Stimulated activated CD8-positive, alpha-beta memory T cell treated with anti-CD3 and anti-CD28 coated beads, Interleukin-15, amount 100 ng/mL, for 4 hours (primary cell): ENCODE measurements at regions not wholly inside any gene's neighbourhood (a gene's known extent, or its start where the extent isn't known, plus 50 kb on each side); places are given as distances from the start of the nearest gene placed in this dataset.

Experiments
- DNase-seq, 2 donors: peaks; one replicate each; pipeline ENCODE4 v3.0.0-alpha.2; 2020; ENCODE audit warnings: low read depth in 2 of 2

DNA sequence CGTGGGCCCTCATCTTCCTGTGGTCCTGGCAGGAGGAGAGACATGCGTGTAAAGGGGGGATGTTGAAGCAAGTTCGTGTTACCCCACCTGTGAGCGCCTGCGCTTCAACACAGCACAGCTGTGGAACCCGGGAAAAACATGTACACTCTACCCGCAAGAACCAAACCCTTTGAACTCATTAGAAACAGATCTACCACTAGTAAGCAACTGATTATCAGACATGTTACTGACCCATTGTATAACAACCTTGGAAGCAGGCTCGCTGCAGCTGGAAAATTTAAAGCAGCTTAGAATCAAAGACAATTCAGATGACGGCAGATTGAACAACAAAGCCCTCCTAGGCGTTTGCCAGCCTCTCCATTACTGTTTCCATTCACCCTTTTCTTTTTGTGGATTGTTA lies 771.7 kb upstream of the SALL3 start:
- no peak for DNase-seq

DNA sequence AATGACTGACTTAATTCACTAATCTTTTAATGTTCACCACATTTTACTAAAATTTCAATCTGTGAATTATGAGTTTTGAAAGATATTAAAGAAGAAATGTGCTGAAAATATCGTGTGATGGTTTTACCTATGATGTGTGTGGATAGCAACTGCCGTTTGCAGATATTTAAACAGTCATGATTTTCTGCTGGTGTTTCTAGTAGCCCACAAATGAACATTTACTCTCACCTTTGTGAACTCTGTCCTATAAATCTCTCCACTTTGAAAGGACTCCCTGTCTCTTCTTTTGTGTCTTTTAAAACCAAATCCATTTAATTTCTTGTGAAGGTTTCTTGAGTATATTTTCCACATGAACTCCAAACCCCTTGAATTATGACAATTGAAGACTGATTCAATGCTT lies 771.2 kb upstream of the SALL3 start:
- DNase-seq, result no peak

DNA sequence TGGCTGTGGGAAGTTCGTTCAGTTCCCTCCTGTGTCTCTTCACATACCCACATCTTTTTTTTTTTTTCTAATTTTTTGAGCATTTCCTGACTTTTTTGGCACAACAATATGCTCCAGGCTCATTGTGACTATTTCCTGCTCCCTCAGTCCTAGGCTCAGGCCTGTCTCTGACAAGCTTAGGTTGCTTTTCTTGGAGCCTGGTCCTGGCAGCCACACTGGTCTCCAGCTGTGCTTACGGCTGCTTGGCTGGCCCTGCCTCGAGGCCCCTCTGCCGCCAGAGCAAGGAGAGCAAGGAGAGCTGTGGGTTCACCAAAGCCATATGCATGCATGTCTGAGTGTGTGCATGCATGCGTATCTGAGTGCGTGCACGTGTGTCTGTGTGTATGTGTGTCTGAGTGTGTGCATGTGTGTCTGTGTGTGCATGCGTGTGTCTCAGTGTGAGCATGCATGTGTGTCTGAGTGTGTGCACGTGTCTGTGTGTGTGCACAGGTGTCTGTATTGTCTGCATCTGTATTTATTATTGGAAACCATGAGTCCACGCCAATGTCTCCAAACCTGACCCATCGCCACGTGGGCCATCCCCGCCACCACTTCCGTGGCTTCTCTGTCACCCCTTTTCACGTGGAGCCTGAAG lies 766.1 kb upstream of the SALL3 start:
- no peak for DNase-seq

DNA sequence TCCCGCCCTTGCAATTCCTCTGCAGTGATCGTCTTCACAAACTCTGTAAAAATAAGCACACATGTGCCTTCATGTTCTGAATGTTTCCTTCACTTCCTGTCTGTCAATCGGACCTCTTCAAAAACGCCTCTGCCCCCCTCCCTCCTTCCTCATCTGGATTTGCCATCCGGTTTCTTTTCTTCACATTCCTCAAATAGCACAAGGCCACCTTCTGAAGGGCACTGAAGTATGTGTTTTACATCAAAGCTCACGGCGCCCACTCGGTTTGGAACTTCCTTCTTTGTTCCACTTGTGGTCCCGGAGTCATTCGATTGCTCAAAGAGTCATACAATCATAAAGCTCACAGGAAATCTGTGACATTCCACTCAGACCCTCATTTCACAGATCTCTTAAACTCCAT lies 758.1 kb upstream of the SALL3 start:
- no peak for DNase-seq

DNA sequence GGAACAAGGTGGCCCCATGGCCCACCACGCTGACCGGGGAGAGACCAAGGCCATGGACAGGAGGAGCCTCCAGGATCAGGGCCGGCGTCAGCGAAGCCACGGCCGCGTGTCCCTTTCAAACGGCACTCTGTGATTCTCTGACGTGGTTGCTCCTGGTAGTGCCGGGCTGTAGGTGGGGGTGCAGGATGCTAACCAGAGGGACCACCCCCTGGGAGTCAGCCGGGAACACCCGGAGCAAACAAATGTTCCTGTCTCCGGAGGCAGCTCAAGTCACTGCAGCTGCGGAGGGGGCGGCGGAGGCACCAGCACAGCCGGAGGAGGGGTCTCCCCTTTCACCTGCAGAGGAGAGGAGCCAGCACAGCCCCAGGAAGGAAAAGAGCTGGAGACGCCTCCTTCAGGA lies 750.6 kb upstream of the SALL3 start:
- DNase-seq, result no peak

DNA sequence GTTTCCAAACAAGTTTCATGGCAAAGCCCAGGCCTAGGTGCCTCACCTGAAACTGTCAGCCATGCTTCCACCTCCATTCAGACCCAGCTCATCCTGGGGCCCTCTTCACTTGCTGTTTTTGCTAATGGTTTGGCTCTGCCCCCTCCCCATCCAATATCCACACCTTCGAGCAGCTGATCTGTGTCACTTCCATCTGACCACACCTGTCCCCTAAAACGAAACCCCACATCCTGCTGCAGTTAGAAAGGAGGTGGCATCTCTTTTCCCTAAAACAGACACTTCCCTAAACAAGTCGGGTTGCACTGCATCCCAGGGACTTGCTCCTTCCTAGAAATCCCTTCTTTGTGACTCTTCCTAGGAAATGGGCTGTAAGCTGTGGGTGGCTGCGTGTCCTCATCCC lies 748.7 kb upstream of the SALL3 start:
- no peak for DNase-seq

DNA sequence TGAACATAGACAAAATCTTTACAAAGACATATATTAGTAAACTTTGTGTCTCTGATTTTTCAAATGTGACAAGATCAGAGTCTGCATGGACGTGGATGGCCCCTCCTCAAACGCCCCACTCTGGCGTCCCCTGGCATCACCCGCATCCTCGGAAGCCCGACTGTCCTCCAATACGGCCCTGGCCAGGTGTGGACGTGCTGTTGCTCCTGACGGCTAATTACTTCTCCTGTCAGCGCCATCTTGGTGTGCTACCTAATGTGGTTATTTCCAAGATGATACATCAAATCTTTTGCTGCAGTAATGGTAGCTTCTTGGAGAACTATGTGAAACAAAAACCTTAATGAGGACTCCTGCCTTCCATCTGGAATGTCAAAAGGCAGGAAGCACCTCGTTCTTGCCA lies 747.4 kb upstream of the SALL3 start:
- DNase-seq, result no peak

DNA sequence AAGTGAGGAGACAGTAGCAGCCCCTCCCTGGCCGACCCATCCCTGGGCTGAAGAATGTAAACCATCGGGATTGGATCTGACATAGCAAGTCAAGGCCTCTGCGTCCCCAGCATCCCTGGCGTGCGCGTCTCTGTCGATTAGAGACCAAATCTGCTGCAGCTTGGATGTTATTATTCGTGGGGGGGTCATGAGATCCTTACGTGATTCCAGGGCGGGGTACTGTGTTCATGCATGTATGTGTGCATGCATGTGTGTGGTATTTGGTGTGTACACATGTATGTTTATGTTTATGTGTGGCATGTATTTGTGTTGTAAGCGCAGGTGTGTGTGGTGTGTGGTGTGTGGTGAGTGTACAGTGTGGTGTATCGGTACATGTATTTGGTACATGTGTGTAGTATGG lies 741.8 kb upstream of the SALL3 start:
- no peak for DNase-seq

DNA sequence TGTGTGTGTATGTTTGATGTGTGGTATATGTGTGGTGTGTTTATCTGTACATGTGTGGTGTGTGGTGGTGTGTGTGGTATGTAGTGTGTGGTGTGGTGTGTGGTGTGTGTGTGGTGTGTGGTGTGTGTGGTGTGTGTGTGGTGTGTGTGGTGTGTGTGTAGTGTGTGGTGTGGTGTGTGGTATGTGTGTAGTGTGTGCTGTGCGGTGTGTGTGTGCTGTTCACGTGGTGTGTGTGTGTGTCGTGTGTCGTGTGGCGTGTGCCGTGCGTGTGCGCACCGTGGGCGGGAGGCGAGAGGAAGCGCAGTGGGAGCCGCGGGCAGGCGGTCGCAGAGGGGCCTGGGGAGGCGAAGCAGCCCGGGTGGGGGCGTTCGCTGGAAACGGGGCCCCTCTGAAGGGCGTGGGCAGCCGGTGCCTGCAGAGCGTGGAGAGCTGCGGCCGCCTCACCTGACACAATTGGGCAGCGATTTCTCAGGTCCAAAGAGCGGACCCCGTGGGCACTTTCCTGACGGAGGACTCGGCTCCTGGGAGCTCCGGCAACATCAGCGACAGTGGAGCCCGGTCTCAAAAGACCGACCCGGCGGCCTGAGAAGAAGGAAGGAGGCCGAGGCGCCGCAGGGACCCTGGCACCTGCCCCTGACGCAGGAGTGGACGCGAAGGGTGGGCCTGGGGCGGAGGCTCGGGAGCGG lies 741.1 kb upstream of the SALL3 start:
- no peak for DNase-seq

DNA sequence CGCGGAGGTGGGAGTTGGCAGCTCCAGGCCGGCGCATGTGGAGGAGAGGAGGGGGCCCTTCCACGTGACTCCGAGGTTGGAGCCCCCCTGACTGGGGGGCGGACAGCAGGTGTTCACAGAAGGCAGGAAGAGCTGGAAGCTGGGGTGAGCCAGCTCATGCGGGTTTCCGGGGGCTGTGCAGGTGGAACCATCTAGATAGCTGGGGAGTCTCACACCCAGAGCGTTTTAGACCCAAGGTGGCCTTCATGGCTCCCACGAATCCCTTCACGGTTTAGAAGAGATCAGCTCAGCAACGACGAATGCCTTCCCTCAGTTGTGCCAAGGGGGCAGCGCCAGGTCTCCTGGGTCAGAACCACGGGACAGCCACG lies 740.5 kb upstream of the SALL3 start:
- DNase-seq, result no peak

DNA sequence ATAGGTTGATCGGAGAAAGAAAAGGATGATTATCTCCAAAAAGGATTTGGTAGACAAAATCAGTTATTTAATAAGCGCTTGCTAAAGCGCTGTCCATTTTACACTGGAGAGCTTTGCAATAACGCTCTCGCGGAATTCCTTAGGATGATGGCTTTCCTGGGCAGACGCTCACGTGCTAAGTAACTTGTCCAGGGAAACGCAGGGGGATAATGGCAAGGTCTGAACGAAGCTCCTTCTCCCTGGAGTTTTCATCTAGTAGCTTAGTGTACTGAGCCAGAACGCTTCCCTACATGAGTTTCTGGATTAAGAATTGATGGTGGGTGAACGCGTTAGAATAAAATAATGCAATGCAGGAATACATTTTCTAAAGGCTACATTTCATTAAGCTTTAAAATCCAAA lies 739.5 kb upstream of the SALL3 start:
- no peak for DNase-seq

DNA sequence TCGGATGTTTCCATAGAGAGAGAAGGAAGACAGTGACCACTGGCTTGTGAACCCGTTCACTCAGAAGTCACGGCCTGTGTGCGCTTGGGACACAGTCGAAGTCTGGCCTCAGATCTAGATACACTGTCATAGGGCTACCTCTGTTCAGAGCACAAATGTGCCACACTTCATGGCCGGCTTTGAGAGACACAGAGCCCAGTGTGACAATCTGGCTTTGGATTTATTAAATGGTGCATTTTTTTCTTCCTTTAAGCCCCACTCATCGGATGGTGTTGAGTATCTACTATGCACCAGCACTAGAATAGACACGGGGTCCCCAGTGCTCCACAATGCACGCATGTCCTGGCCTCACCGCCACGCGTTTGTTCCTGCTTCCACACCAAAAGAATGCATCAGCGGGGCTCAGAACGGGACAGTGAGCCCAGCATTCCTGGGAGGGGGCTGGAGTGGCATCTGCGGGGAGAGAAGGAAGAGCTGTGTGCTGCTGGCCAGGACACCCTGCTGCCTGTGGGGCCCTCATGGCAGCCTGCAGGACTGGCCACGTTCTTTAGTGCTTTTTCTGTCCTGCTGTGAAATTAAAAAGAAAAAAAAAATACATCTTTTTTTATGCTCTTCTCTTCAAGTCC lies 738.9 kb upstream of the SALL3 start:
- no peak for DNase-seq

DNA sequence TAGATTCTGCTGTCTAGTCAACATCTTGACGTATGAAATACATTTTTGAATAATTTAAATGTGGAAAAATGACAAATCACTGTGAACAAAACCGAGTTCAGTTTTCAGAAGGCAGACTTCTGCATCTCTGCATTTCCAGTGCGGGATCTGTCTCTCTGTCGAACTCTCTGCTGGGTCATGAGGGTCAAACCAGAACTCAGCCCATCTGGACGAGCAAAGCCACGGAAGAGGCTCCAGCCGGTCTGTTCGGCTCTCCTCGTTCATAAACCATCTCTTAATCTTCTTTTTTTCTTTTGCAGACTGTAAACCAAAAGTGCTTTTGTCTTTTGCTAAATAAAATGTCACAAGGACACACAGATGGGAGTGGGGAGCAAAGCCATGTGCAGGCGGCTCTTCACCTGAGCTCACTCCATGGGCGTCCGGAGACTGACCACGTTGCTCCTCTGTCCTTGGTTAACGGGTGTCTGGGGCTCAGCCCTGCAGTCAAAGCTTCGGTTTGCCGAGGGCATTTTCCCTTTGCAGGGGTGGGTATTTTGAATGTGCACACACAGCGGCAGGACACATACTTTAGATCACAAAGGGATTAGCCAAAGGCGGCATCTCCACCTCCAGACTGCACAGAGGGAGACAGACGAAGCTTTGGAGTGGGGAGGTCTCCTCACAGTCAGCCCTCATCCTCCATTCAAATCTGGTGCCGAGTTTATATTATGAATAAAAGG lies 737.9 kb upstream of the SALL3 start:
- no peak for DNase-seq

DNA sequence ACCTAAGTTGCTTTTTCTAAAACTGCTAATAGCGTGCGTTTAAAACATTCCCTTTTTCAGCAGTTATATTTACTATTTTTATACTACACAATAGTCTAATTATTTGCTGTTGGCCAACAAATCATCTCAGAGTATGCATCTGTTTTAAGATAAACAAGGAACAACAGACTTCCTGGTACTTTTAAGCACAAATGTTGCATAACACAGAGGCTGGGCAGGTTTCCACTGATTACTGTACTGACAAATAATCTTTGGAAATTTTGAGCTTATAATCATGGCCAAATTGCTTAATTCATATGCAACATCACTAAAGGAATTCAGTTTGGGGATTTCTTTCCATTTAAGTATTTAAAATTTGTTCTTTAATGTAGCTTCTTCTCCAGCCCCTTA lies 737.4 kb upstream of the SALL3 start:
- no peak for DNase-seq

DNA sequence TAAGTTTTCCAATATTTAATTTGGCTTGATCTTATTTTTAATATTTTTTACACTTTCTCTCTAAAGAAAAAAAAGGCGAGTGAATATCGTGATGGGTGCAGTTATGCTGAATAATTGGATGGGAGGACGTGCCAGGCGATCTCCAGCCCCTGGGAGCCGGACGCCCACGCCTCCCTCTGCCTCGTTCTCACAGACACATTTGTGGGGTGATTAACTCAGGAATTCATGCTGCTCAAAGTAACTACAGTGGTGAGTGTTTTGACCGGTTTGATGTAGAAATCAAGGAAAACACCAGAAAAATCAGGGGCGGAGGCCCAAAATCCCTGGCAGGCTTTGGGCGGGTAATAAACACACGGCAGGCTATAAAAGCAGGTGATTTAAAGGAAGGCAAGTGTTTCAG lies 736.8 kb upstream of the SALL3 start:
- no peak for DNase-seq

DNA sequence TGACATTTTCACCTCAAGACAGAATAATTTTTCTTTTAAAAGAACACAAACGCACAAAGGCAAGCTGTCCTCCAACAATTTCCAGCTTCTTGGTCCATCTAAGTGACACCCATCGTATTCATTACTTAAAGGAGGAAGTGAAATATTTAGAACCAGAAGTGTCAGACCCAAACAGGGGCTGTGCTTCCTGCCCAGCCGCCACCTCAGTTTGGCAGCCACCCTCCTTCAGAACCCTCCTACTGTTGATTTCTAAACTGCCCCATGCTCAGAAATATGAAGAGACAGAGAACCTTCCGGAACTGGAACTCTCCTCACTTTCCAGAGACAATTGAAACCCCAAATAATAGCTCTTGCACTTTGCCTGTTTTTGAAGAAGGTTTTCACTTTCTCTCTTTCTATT lies 734.8 kb upstream of the SALL3 start:
- no peak for DNase-seq

DNA sequence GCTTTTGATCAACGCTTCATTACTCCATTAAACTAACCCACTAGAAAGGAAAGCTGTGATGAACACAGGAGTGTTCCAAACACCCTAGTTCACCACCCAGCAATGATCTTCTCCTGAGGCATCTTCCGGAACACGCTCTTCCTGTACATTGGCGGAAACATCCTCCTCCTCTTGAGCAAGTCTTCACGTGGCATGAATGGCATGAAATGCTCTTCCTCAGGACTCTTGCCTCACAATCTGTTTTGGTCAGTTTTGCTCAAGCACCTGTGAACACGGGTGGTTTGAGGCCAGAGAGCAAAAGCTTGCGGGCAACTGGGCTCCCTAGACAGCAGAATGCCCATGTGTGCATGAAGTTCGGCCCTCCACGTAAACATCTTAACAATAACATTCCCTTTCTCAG lies 734.2 kb upstream of the SALL3 start:
- DNase-seq, result no peak

DNA sequence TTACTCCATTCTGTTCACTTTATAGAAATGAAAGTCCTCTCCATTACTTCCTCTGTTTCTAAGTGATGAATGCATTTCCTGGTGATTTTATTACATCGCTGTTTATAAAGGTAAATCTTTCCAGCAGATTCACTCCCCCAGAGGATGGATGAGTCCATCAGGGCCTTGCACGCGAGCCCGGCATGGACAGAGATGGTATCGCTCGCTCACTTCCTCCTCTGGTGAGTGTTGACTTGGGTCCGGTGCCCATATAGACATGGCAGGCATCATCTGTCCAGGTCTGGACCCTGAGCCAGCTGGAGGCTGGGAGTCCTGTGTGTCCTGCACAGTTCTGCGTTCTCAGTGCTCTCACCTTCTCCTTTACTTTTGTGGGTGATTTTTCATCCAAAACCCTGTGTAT lies 733.6 kb upstream of the SALL3 start:
- no peak for DNase-seq

DNA sequence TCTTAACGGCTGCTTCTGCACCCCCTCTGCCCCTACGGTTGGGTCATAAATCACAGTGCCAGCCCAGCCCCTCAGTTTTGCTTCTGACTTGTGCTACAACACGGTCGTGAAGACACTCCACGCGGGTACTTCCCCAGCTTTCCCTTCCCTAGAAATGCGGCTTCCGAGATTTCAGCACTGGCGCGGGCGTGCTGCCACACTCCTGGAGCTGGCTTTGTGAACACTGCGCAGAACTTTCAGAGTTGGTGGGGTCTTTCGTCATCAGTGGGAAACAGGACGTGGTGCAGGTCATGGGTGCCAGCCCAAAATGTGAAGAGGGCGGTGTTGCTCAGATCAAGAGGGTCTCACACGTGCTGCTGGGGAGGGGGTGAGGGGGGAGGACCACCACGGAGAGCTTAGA lies 733.0 kb upstream of the SALL3 start:
- no peak for DNase-seq

DNA sequence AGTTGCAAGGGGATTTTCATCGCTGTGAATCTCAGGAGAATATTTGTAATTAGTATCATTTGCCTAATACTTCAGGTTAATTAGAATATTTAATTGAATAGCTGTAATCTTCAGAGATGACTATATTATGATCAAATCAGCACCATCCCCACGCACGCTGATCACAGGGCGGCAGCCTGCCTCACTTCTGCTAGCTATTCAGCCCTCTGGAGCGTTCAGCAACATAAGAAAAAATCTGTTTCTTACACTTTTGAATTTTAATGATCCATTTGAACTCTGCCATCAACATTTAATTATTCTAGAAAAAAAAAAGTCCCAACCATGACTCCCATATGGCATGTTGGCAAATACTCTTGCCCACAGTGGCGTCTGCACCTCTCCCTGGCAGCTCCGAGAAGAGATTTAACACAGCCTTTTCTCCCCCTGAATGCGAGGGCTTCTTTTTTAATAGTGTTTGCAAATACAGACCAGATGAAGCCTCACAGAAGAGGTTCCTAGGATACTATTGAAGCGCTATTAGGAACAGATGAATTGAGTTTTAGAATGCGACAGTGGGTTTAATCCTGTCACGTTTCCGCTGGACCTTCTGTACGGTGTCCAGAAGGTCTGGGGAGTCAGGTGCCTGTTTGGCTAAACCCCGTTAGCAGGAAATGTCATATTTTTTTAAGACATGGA lies 731.9 kb upstream of the SALL3 start:
- no peak for DNase-seq

DNA sequence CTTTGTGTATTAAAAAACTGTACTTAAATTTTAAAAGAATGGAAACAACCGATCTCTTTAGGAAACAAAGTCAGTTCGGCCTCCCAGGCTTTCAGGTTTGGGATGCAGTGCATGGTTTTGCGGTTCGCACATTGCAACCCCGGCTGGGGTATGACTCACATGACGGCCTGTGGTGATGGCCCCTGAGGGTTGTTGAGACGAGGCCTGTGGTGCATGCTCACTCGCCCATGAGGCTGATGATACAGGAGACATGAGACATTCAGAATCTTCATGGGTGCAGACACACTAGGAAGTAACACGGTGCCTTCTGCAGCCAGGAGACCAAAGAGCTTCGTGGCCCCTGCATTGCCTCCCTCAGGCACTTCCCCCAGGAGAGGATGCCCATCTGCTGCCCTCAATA lies 724.6 kb upstream of the SALL3 start:
- DNase-seq, result no peak

DNA sequence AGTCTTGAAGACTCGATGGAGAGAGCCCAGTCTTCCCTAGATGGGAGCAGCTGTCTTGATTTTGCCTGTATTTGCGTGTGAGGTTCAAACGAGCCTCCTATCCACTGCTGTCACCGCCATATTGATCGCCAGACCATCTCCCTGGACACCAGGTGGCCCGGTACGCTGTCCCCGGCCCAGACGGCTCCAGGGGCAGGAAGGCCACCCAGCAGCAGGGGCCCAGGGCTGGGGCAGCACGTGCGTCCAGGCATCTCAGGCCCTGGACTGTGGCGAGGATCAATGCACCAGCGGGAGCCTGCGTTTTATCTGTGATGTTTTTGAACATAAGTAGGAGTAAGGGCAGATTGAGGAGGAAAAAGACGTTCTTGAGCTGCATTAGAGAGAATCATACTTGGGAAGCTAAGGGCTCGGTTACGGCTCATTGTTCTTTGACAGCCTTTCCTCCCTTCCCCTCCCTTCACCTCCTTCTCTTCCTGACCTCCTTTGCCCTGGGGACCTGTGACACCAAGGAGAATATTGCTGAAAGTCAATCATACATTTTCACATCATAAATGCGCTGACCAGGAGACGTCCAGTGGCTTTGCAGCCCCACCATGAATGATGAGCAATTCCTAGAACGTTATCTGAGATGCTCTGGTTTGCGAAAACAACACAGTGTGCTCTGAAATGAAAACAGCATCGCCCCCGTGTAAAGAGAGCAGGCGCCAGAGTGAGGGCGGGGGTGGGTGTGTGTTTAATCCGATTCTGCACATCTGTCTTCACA lies 711.2 kb upstream of the SALL3 start:
- no peak for DNase-seq
